Ramos (cell line): ENCODE measurements at regions not wholly inside any gene's neighbourhood (a gene's known extent, or its start where the extent isn't known, plus 50 kb on each side); places are given as distances from the start of the nearest gene placed in this dataset.

Source experiments
- in situ Hi-C: fragments of 300-500 bp; cut with MboI; formaldehyde crosslinking; loops from one replicate; pipeline ENCODE4 v1.14.3; 2022; ENCODE audit warnings: low sequenced_read_pairs; ENCODE audit not compliant: unreplicated experiment

- in situ Hi-C loops, result no loop called here
These were observed 128.9 kb downstream of the SNAPC1 start for GRCh38 chr14:61891170-61891569.

GRCh38 chr14:61891810-61892209 lies 129.6 kb downstream of the SNAPC1 start:
- in situ Hi-C loops, result no loop called here

- in situ Hi-C loops, result no loop called here
These were observed 131.2 kb downstream of the SNAPC1 start for GRCh38 chr14:61893371-61893940.

DNA sequence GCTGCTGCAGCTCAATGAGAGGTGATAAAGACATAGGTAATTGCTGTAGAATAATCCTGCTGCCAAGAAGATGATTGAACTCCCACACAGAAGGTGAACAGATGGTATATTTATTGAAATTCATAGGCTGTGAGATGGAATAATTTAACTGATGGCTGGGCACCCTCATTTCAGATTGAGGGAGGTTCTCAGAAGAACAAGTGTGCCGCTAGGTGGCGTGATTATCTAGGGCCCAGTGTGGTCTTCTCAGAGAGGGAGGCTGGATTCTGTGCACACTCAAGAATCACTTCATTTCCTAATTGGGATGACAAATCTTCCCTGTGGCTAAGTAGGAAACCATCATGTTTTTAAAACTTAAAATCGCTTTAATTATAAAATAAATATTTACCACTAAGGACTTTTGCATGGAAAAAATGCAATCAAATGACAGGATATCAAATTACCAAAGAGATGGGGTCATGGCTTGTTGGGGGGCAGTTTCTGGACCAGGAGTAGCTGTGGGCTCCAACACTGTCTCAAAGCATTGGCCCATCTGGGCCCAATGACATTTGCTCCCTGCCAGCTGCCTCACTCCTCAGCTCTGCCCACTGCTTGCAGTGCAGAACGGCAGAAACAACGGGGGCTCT lies 132.3 kb downstream of the SNAPC1 start:
- in situ Hi-C loops, result no loop called here

DNA sequence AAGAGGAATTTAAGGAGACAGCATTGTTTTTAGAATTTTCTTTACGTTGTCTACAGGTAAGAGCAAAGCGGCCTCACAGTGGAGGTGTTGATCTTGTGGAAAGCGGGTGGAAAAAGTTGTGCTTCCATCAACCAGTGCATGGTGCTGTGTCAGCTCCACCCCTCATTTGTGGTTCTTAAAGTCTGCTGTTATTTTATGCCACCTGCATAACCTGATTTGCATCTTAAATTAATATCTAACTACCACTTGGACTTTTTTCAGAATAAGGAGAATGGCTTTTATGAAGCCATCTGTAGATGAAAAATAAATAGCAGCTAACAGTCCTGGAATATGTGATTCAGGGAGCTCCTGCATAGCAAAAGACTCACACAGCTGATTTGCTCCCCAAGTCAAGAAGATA lies 135.1 kb downstream of the SNAPC1 start:
- in situ Hi-C loops, result no loop called here

DNA sequence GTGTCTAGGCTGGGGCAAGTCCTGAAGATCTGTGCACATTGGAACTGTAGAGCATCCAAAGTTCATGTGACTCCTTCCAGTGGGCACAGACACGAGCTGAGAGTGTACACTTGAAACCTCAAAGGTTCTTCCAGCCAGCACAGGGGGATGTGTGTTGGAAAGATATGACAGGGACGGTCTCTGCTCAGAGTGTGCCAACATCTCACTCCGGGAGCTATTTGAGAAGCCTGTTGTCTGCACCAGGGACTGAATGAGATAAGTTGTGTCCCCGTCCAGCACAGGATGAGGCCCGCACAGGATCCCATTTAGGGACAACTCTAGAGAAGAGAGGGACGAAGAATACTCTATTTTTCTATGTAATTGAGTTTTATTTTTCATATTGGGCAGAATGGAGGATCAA lies 136.3 kb downstream of the SNAPC1 start:
- in situ Hi-C loops, result no loop called here

DNA sequence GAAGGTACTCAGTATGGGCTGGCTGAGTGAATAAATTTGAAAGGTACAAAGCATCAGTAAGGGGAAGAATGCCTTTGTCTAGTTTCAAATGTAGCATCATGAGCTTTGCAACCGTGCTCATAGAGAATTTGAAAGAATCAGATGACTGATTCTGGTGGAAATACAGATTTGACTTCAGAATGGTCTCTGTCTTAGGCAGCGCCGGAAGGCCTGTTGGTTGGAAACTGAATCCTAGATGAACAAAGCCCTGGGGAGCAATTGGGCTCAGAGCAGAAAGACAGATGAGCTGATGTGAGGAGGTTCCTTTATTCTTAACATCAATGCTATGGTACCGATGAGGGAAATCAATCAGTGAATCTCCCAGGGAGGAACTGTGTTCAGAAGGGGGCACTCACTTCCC lies 137.3 kb downstream of the SNAPC1 start:
- in situ Hi-C loops, result no loop called here

DNA sequence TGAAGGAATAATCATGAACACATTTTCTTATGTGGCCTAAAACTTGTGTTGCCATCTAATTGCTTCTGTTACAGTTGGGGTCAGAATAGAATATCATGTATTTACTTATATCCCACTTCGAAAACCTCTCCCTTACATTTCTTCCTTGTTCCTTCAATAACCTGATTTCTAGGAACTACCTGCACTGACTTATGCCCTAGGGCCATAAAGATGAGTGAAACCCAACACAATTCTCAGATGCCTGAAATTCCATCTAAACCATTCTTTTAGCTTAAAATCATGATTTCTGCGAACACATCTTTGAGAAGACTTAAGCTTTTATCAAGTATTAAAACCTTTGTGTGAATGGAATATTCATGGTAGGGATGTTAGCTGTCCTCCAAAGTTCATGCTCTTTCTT lies 142.7 kb downstream of the SNAPC1 start:
- in situ Hi-C loops, result no loop called here

DNA sequence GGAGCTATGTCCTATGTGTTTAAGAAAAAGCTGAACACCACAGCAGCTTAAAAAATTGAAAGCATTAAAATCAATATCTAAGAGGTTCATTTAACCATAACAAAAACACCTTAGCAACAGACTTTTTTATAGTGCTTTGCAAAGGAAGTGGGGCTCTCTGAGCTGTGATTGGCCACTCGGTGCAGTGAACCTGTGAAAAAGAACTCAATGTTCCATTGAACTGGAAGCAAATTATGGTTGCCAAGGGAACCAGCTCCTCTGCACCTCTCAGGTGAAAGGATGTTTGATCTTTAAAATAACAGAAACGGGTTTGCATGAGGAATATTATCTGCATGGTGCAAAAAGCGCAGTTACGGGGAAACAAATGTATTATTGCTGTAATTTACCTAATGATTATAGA lies 149.4 kb downstream of the SNAPC1 start:
- in situ Hi-C loops, result no loop called here

GRCh38 chr14:61918998-61919397 lies 156.8 kb downstream of the SNAPC1 start:
- in situ Hi-C loops, result no loop called here

DNA sequence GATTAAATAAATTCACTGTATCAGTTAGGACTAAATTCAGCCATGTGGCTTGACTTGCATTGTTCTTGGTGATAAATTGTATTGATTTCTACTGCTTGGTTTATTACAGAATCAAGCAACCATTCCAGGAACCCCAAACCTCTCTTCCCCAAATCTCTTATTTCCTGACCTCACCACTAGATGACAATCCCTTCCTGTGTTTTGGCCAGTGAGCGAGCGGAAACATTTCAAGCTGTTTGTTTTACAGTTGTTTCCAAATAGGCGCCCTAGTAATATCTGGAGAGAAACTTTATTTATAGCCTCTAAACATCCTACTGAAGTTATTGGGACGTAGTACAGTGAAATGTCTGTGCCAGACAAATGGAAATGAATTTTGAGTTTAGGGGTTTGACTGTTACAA lies 161.1 kb downstream of the SNAPC1 start:
- in situ Hi-C loops, result no loop called here

- in situ Hi-C loops, result no loop called here
These were observed 162.8 kb downstream of the SNAPC1 start for GRCh38 chr14:61925043-61925442.

DNA sequence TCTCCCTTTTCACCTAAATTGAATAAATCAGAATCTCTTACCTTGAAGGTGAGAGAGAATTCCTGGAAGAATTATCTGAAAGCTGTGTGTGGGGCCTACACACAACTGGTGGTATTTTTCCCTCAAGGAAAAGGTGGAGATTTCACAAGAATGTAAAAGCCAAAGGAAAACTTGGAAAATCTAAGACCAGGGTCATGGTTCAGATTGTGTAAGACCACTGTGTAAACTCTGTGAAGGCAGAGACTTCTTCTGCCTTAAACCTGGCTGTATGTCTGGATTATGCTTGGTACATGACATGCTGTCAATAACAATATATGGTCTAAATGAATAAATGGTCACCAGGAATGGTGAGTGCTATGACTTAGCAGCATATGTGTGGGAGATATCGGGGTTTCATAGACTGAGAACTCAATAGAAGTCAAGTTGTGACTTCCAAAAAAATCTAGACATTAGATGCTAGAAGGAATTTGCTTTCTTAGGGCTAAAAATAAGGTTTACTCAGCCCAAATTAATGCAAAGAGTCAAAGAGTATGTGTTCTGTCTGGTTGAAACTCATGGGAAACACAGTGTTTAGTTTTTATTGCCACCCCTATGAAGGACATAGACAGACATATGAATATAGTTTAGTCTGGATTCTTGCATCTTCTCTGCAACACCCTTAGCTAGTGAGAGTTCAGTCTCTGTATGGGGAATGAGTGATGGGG lies 163.7 kb downstream of the SNAPC1 start:
- in situ Hi-C loops, result no loop called here

GRCh38 chr14:61927060-61927459 lies 164.8 kb downstream of the SNAPC1 start:
- in situ Hi-C loops, result no loop called here

- in situ Hi-C loops, result no loop called here
These were observed 165.3 kb downstream of the SNAPC1 start for GRCh38 chr14:61927520-61927919.

GRCh38 chr14:61928300-61928699 lies 166.1 kb downstream of the SNAPC1 start:
- in situ Hi-C loops, result no loop called here

GRCh38 chr14:61928701-61929100 lies 166.5 kb downstream of the SNAPC1 start:
- in situ Hi-C loops, result no loop called here

- in situ Hi-C loops, result no loop called here
These were observed 167.4 kb downstream of the SNAPC1 start for GRCh38 chr14:61929651-61930050.

GRCh38 chr14:61930101-61930857 lies 168.1 kb downstream of the SNAPC1 start:
- in situ Hi-C loops, result no loop called here

- in situ Hi-C loops, result no loop called here
These were observed 170.8 kb downstream of the SNAPC1 start for GRCh38 chr14:61932974-61933373.

GRCh38 chr14:61934385-61934784 lies 172.2 kb downstream of the SNAPC1 start:
- in situ Hi-C loops, result no loop called here
